ENCODE measurements at regions not wholly inside any gene's neighbourhood (a gene's known extent, or its start where the extent isn't known, plus 50 kb on each side); places are given as distances from the start of the nearest gene placed in this dataset.

DNA sequence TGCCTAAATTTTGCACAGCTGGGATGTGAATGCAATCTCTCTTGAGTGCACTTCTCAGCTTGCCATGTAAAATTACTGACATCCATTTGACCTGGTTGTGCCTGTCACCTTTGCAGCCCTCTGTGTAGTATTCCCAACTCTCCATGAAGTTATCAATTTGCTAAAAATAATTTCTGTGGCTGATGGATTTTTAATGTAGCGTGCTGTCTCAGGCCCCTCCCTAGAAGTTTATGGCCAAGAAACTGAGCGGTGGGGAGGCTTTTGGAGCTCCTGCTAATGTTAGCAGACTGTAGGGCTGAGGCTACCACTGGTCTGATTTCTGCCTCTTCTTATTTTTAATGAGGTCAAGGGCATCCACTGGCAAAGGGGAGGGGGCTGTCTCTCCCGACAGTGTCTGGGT lies 577.0 kb upstream of the DPP6 start:
- no peak for DNase-seq (ENCODE audit: low spot score)
- ATAC-seq (ENCODE audit: low FRiP score): no peak
- TF ChIP-seq, protein P1, sequence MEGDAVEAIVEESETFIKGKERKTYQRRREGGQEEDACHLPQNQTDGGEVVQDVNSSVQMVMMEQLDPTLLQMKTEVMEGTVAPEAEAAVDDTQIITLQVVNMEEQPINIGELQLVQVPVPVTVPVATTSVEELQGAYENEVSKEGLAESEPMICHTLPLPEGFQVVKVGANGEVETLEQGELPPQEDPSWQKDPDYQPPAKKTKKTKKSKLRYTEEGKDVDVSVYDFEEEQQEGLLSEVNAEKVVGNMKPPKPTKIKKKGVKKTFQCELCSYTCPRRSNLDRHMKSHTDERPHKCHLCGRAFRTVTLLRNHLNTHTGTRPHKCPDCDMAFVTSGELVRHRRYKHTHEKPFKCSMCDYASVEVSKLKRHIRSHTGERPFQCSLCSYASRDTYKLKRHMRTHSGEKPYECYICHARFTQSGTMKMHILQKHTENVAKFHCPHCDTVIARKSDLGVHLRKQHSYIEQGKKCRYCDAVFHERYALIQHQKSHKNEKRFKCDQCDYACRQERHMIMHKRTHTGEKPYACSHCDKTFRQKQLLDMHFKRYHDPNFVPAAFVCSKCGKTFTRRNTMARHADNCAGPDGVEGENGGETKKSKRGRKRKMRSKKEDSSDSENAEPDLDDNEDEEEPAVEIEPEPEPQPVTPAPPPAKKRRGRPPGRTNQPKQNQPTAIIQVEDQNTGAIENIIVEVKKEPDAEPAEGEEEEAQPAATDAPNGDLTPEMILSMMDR (IDR thresholded peaks at IDR 0.05): no peak

DNA sequence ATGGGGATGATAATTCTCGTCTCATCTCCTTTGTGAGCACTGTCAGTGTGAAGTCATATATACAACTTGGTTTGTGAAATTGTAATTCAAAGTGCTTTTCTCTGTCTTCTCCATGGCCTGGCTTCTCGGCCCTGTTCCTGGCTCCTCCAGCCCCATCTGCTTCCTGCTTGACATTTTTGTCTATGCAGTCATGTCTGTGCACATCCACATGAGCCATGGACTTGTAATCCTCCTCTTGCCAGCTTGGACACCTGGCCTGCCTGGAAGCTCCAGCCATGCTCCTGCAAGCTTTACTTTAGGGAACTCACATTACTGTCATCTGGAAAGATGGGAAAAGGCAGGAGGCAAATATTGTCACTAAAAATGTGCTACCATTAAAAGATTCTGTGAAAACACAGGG lies 576.0 kb upstream of the DPP6 start:
- DNase-seq (ENCODE audit: low spot score): no peak
- no peak for ATAC-seq (ENCODE audit: low FRiP score)
- TF ChIP-seq, protein P1 (IDR thresholded peaks at IDR 0.05): no peak

DNA sequence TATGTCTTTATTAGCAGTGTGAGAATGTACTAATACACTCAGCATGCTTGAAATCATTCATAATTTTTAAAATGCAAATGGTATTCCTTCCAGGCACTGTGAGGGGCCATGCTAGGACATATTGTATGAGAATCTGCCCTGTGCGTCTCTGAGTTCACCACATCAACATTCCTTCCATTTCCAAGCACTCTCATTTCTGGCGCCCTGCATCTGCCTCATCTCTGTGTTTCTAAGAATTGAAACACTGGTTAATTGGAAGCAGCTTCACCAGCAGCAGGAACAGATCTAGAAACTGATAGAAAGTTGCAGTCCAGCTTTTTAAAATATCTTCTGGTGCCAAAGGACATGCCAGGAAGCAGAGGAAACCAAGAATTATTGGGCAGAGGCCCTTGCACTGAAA lies 555.9 kb upstream of the DPP6 start:
- ATAC-seq (ENCODE audit: low FRiP score): no peak

DNA sequence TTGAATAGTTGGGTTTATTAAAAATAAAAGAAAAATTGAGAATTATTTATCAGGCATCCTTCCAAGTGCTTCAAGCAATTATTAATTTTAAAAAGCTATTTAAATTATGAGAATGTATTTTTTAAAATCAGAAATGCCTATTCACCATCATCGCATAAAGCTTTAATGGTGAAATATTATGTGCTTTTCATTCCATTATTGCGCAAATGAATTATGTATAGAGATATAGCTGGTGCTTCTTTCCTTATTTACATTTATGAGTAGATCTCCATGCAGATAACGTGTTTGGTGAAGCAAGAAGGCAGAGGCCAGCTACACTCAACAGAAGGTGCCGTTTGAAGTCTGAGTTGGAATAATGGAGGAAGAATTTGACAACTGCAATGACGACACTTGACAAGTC lies 549.1 kb upstream of the DPP6 start:
- no peak for ATAC-seq (ENCODE audit: low FRiP score)
- no peak for DNase-seq (ENCODE audit: low spot score)
- TF ChIP-seq, protein P1 (IDR thresholded peaks at IDR 0.05): no peak

More for the DNA sequence above, 555.9 kb upstream of the DPP6 start:
- DNase-seq (ENCODE audit: low spot score): no peak
- TF ChIP-seq, protein P1 (IDR thresholded peaks at IDR 0.05): no peak

DNA sequence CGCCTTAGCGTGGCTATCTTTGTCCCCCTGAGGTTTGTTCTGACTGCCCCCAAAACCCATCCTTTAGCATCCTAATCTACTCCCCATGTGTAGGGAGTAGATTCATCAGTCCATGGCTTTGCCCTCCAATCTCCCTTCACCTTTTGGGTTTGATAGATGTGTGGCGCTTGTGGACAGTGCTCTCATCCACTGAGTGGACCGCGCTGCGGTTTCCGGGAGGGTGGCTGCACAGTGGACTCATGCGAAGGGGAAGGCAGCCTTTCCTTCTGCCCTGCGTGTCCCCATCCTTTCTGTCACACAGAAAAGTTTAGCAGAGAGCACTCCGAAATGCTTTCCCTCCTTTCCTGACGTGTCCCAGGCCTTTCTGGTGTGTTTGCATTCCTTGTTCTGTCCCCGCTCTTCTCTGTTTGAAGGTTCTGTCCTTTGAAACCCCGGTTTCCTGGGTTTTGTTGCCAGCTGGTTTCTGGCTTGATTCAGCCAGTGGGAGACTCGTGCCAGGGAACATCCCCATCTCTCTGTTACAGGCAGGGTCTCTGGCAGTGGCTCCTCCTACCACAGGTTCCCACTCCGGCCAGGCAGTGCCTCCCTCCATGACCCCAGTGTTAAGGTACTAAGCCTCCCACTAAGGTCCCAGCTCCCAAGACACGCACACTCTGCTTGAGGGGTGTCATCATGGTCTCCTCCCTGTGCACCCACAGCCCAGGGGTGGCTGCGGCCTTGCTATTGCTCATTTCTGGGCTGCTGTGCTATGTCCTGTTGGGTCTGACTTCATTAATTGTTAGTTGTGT lies 547.7 kb upstream of the DPP6 start:
- ATAC-seq (ENCODE audit: low FRiP score) (no peak), DNase-seq (ENCODE audit: low spot score) (no peak)
- TF ChIP-seq, protein P1 (IDR thresholded peaks at IDR 0.05): no peak

DNA sequence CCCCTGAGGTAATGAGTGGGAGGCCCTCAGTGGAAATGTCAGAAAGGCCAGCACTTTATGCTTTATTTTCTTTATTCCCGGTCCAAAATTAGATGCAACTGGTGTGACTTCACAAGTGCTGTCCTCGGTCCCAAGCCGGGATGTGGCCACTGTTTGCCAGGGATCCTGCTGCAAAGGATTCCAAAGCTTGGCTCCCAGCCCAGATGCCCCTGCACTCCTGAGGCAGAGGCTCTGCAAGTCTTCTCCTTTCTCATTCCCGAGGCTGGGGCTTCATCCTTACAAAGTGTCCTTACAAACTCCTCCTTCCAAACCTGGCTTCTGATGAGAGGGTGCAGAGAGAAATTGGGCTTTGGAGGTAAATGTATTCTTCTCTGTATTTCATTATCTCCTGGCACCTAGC lies 544.3 kb upstream of the DPP6 start:
- TF ChIP-seq, protein P1 (IDR thresholded peaks at IDR 0.05): no peak
- no peak for DNase-seq (ENCODE audit: low spot score)
- ATAC-seq (ENCODE audit: low FRiP score): no peak

DNA sequence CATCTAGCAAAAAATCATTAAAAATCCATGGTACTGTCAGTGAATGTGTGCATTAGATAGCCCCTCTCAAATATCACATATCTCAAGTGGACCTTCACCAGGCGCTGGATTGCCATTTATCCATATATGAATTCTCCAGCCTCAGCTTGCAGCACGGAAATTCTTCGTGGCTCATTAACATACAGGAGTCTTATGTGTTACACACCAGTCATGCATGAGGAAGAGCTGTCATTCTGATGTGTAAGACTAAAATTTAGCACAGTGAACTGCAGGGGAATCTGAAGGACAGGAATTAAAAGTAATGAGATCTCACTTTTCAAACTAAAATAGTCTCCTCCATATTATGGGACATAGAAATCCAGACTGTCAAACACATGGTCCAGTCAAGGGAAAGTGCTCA lies 542.4 kb upstream of the DPP6 start:
- ATAC-seq (ENCODE audit: low FRiP score) (no peak), DNase-seq (ENCODE audit: low spot score) (no peak)
- TF ChIP-seq, protein P1 (IDR thresholded peaks at IDR 0.05): no peak

All from omental fat pad (tissue), 3 donors.